ENCODE measurements at regions not wholly inside any gene's neighbourhood (a gene's known extent, or its start where the extent isn't known, plus 50 kb on each side); places are given as distances from the start of the nearest gene placed in this dataset.

DNA sequence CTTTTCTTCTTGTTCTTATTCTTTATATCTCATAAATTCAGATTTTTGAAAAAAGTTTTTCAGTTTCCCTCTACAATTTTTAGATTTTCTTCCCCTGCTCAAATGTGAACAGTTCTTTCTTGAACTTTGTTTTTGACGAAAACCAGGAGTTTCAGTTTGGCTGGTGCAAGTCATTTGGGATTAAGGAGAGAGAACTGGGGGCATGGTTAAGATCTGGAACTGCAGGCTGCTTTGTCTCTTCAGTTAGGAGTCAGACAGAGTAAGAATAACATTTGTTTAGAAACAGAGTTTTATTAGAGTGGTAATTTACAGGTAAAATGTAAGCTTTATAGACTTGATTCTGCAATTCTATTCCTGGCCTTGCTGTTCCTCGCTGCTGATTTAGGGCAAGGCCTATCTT, 310.5 kb upstream of the C2CD4B start:
- DNase-seq: no peak

DNA sequence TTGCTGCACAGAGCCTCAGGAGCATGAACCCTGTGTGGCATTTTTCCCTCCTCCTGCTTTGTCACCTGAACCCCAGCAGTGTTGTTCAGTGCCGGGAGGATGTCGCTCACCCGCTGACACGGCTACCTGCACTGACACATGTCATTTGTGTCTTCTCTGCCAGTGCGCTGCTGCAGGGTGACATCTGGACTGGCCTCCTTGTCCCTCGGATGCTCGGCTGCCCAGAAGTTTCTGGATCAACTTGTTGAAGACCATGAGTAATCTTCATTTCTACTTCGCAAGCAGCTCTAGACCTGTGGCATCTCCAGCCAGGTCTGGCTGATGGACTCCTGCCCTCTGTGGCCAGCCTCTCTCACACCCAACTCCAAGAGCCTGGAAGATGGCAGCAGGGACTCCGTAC, 311.1 kb upstream of the C2CD4B start:
- DNase-seq: no peak

DNA sequence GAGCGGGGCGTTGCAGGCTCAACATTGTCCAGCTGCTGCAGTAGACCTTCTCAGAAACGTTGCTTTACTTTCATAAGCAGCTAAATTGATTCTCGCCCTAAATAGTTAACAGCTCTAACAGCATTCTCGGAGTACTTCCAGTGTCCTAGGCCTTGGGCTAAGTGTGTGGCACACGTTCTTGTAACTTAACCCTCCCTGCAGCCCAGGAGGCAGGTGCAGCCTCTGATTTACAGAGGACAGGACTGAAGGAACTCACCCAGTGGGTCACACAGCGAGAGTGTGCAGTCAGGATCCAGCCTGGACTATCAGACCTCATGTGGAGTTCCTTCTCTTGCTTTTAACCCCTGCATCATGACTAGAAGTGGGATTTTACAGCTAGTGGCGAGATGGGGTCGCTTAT, 312.8 kb upstream of the C2CD4B start:
- DNase-seq: no peak

- no peak for DNase-seq
Observed at GRCh38 chr15:62482785-62483429, 317.8 kb upstream of the C2CD4B start.

DNA sequence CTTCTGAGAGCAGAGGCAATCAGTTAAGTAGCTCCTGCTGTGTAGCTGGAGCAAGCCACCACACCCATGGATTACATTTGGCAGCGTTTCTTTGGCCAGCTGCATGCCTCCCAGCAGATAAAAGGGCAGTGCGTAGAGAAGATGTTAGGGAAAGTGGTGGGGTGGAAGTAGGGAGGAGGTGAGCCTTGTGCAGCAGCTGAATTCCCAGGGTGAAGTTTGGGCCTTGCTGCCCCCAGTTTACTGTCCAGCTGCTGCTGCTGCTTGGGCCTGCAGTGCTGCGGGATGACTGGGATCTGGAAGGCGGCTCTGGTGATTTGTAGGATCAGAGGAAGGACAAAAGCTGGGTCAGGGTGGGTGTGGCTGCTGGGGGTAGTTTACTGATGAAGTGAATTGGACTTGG, 318.7 kb upstream of the C2CD4B start:
- no peak for DNase-seq

DNA sequence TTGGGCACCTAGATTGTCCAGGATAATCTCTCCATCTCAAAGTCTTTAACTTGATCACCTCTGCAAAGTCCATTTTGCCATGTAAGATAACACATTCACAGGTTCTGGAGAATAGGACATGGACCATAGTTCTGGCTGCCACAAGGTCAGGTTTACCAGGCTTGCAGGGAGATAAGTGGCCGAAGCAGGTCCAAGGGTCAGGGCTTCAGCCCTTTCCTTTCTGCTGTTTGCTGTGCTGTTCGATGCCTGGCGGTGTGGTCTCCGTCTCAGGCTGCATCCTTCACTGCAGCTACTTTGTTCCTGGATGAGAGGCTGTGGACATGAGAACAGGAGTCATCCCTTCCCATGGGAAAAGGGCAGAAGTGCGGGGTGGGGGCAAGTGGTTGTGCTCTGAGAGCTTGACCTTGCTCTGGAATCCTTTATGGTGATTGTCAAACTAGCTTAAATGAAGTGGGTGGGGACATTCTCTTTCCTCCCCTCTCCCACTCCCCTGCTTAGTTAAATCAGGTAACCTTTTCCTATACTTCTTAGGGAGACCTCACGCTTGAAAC, 320.2 kb upstream of the C2CD4B start:
- DNase-seq: no peak

GRCh38 chr15:62486041-62486440, 321.0 kb upstream of the C2CD4B start:
- DNase-seq: no peak

GRCh38 chr15:62488387-62488786, 323.3 kb upstream of the C2CD4B start:
- DNase-seq: no peak

- DNase-seq: no peak
Observed at GRCh38 chr15:62491642-62492041, 326.6 kb upstream of the C2CD4B start.

GRCh38 chr15:62492900-62493299, 327.8 kb upstream of the C2CD4B start:
- no peak for DNase-seq

- DNase-seq: no peak
Observed at GRCh38 chr15:62494197-62494596, 329.1 kb upstream of the C2CD4B start.

- peak; percentile 46 for DNase-seq
Observed at GRCh38 chr15:62495670-62496614, 330.9 kb upstream of the C2CD4B start.

- DNase-seq: no peak
Observed at GRCh38 chr15:62497356-62497755, 332.3 kb upstream of the C2CD4B start.

DNA sequence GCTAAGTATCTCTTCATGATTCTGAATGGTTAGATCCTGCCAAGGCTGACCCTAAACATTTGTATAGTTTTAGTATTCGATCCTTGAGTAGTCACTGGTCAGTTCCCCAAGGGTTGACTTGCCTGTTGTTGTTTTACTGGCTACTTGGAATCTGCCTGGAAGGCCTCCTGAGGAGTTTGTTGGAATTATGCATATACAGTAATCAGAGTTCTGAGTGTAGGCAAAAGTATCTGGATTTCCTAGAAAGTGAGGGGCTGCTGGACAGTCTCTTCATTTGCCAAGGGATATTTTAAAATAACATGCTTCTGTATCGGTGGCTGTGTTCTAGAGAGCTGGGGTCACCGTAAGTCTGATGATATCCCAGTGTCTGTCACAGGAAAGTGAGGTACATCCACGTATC, 333.2 kb upstream of the C2CD4B start:
- DNase-seq: no peak

GRCh38 chr15:62498712-62499111, 333.6 kb upstream of the C2CD4B start:
- DNase-seq: no peak

- DNase-seq: no peak
Observed at GRCh38 chr15:62500325-62500724, 335.2 kb upstream of the C2CD4B start.

DNA sequence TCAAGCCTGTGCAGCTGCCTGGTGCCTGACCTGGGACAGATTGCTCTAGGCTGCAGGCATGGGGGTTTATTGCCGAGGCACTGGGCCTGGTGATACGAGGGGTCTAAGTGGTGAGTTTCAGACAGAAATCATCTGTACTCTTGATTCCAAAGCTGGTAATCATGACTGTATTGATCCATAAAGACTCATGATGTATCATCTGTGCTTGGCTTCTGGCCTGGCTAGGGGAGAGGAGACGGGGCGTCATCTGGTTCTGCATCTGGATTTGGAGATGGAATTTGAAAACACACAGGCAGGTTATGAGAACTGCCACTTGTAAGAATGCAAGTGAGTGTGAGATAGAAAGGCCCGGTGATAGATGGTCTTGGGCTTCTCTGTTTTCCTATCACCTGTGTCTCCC, 337.4 kb upstream of the C2CD4B start:
- DNase-seq: no peak

- DNase-seq: no peak
Observed at GRCh38 chr15:62503451-62503850, 338.4 kb upstream of the C2CD4B start.

GRCh38 chr15:62505762-62506161, 340.7 kb upstream of the C2CD4B start:
- DNase-seq: no peak

DNA sequence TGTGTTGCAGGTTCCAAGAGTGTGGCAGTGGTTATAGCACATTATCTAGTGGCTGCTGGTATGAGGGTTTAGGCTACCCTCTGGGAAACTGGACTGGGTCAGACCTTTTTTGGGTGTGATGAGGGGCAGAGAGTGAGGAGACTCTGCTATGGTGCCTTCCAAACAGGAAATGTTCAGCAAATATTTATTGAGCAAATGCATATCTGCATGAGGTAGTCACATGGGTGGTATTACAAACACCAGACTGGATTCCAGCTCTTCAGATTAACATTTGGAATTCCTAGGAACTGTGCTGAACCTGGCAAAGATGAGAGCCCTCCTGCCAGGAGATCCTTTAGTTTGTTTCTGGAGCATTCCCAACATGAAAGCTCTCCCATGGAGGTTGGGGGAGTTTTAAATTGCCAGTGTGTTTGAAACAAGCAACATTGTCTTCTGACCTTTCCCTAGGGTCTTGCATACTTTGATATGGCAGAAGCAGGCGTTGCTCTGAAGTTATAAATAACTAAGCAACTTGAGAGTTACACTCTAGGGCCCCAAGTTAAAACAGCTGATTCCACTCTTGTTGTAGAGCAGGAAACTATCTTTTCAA, 341.2 kb upstream of the C2CD4B start:
- no peak for DNase-seq

- DNase-seq: no peak
Observed at GRCh38 chr15:62509395-62509958, 344.4 kb upstream of the C2CD4B start.

GRCh38 chr15:62510791-62511190, 345.7 kb upstream of the C2CD4B start:
- no peak for DNase-seq

DNA sequence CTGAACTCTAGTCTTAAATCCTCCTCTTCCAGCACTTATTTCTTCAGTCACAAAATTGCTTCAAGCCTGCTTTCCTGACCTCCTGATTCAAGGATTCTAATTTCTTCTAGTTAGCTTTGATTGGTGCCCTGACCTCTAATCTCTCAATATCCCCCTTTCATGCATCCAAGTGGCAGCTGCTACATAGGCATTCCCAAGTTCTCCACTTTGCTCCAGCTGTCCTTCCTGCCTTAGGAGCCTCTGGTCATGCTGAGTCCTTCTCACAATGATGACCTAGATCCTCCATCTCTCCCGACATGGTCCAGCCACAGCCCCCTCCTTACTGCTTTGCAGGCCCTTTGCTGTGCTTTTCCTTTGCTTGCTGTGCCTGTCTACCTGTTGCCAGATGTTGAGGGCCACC, 347.8 kb upstream of the C2CD4B start:
- DNase-seq: no peak

All from NCI-H345 (cell line).